ENCODE measurements at regions not wholly inside any gene's neighbourhood (a gene's known extent, or its start where the extent isn't known, plus 50 kb on each side); places are given as distances from the start of the nearest gene placed in this dataset.

- no peak overlapping the region for H2AFZ ChIP-seq (ENCODE audit: low read depth, low read length)
- H3K27ac ChIP-seq (ENCODE audit: low read length): no peak overlapping the region
- no peaks in the 10 kb centered on the region for H3K36me3 ChIP-seq (ENCODE audit: insufficient read depth, low read length)
- H3K4me2 ChIP-seq (ENCODE audit: low read length): no peak overlapping the region
- no peaks in the 10 kb centered on the region for H3K27me3 ChIP-seq (ENCODE audit: insufficient read depth, low read depth, low read length)
- no peaks in the 10 kb centered on the region for H3F3A ChIP-seq (ENCODE audit: insufficient read depth, low read length, poor library complexity, severe bottlenecking)
- H3K4me3 ChIP-seq (ENCODE audit: low read length): no peak overlapping the region
- no peaks in the 10 kb centered on the region for H4K20me1 ChIP-seq (ENCODE audit: insufficient read depth)
- TF ChIP-seq SMC3 (conservative IDR thresholded peaks at IDR 0.05; ENCODE audit: poor library complexity): no peak
- TF ChIP-seq MXI1 (conservative IDR thresholded peaks at IDR 0.05; ENCODE audit: poor library complexity, severe bottlenecking): no peak
- TF ChIP-seq, protein P1, sequence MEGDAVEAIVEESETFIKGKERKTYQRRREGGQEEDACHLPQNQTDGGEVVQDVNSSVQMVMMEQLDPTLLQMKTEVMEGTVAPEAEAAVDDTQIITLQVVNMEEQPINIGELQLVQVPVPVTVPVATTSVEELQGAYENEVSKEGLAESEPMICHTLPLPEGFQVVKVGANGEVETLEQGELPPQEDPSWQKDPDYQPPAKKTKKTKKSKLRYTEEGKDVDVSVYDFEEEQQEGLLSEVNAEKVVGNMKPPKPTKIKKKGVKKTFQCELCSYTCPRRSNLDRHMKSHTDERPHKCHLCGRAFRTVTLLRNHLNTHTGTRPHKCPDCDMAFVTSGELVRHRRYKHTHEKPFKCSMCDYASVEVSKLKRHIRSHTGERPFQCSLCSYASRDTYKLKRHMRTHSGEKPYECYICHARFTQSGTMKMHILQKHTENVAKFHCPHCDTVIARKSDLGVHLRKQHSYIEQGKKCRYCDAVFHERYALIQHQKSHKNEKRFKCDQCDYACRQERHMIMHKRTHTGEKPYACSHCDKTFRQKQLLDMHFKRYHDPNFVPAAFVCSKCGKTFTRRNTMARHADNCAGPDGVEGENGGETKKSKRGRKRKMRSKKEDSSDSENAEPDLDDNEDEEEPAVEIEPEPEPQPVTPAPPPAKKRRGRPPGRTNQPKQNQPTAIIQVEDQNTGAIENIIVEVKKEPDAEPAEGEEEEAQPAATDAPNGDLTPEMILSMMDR (IDR thresholded peaks at IDR 0.05; ENCODE audit: poor library complexity, severe bottlenecking): no peak
- no peak for TF ChIP-seq EZH2 (IDR thresholded peaks at IDR 0.05; ENCODE audit: borderline replicate concordance, insufficient read depth, low read length, poor library complexity, severe bottlenecking)
- TF ChIP-seq REST (IDR thresholded peaks at IDR 0.05; ENCODE audit: borderline replicate concordance): no peak
- TF ChIP-seq TAF1 (IDR thresholded peaks at IDR 0.05; ENCODE audit: low read depth): no peak
- TF ChIP-seq RAD21 (conservative IDR thresholded peaks at IDR 0.05): no peak
- TF ChIP-seq EP300 (conservative IDR thresholded peaks at IDR 0.05; ENCODE audit: poor library complexity, severe bottlenecking): no peak
- TF ChIP-seq POLR2AphosphoS5 (IDR thresholded peaks at IDR 0.05): no peak
- H3K9ac ChIP-seq (ENCODE audit: low read length): no peak overlapping the region
- no peaks in the 10 kb centered on the region for H3K9me2 ChIP-seq (ENCODE audit: insufficient read depth, low read length)
- no peaks in the 10 kb centered on the region for H3K9me3 ChIP-seq (ENCODE audit: low read length)
- no peaks in the 10 kb centered on the region for H3K79me2 ChIP-seq (replicated peaks; ENCODE audit: insufficient read depth, low read length)
Measured at GRCh38 chr12:43216490-43216889, 335.5 kb downstream of the ADAMTS20 start.

DNA sequence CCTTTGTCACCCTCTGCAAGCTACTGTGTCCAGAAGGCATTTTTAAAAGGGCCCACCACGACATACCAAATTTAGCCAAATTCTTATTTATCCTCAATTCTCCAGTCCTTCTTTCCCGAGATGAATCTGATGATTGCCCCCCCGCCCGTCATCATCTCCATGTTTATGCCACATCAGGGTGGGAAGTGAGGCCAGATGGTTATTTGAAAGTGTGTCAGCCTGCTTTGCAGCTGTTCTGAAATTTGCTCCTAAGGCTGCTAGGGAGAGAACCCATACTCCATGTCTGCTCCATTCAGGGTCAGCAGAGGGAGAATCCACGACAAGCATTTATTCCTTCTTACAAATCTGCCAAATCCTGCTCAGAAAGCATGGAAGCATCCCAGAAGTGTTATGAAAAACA, 337.8 kb downstream of the ADAMTS20 start:
- no peak overlapping the region for H2AFZ ChIP-seq (ENCODE audit: low read depth, low read length)
- no peaks in the 10 kb centered on the region for H3K9me3 ChIP-seq (ENCODE audit: low read length)
- no peak overlapping the region for H3K27ac ChIP-seq (ENCODE audit: low read length)
- no peak overlapping the region for H3K4me3 ChIP-seq (ENCODE audit: low read length)
- H4K20me1 ChIP-seq (ENCODE audit: insufficient read depth): no peaks in the 10 kb centered on the region
- H3K9ac ChIP-seq (ENCODE audit: low read length): no peak overlapping the region
- no peaks in the 10 kb centered on the region for H3F3A ChIP-seq (ENCODE audit: insufficient read depth, low read length, poor library complexity, severe bottlenecking)
- H3K9me2 ChIP-seq (ENCODE audit: insufficient read depth, low read length): no peaks in the 10 kb centered on the region
- no peaks in the 10 kb centered on the region for H3K79me2 ChIP-seq (replicated peaks; ENCODE audit: insufficient read depth, low read length)
- H3K36me3 ChIP-seq (ENCODE audit: insufficient read depth, low read length): no peaks in the 10 kb centered on the region
- no peaks in the 10 kb centered on the region for H3K27me3 ChIP-seq (ENCODE audit: insufficient read depth, low read depth, low read length)
- H3K4me2 ChIP-seq (ENCODE audit: low read length): no peak overlapping the region
- TF ChIP-seq POLR2AphosphoS5 (IDR thresholded peaks at IDR 0.05) (no peak), RAD21 (conservative IDR thresholded peaks at IDR 0.05) (no peak), SMC3 (conservative IDR thresholded peaks at IDR 0.05; ENCODE audit: poor library complexity) (no peak), EZH2 (IDR thresholded peaks at IDR 0.05; ENCODE audit: borderline replicate concordance, insufficient read depth, low read length, poor library complexity, severe bottlenecking) (no peak), REST (IDR thresholded peaks at IDR 0.05; ENCODE audit: borderline replicate concordance) (no peak), TAF1 (IDR thresholded peaks at IDR 0.05; ENCODE audit: low read depth) (no peak), MXI1 (conservative IDR thresholded peaks at IDR 0.05; ENCODE audit: poor library complexity, severe bottlenecking) (no peak), EP300 (conservative IDR thresholded peaks at IDR 0.05; ENCODE audit: poor library complexity, severe bottlenecking) (no peak)
- TF ChIP-seq, protein P1 (IDR thresholded peaks at IDR 0.05; ENCODE audit: poor library complexity, severe bottlenecking): no peak
